CD4-positive, alpha-beta memory T cell (primary cell): ENCODE measurements at regions not wholly inside any gene's neighbourhood (a gene's known extent, or its start where the extent isn't known, plus 50 kb on each side); places are given as distances from the start of the nearest gene placed in this dataset.

Source experiments
- CTCF ChIA-PET: fragments of 350-600 bp; sonication (Branson Sonifier 250); formaldehyde crosslinking; loops from one replicate; lab custom pipeline; 2021; ENCODE audit warnings: inconsistent platforms; ENCODE audit not compliant: partially characterized antibody; lab: Charles Lee
- POLR2A ChIA-PET: fragments of 350-600 bp; sonication (Branson Sonifier 250); formaldehyde crosslinking; loops from one replicate; lab custom pipeline; 2021; ENCODE audit not compliant: partially characterized antibody; lab: Charles Lee
- DNase-seq, 5 donors: peaks; one replicate each; pipeline versions ENCODE4 v3.0.0 to v3.0.0-alpha.2; 2020 to 2022; ENCODE audit warnings: mixed read lengths in 1 of 5
- H3K27ac ChIP-seq: one replicate; pipeline ENCODE4 v1.7.0; 2013; ENCODE audit warnings: low read depth, low read length
- H3K27me3 ChIP-seq: 2 replicates; pipeline ENCODE4 v1.7.0; 2013; ENCODE audit warnings: mild to moderate bottlenecking, low read length, moderate library complexity; ENCODE audit not compliant: insufficient read depth
- H3K36me3 ChIP-seq: 2 replicates; pipeline ENCODE4 v1.7.0; 2013; ENCODE audit warnings: mild to moderate bottlenecking, low read length, moderate library complexity; ENCODE audit not compliant: insufficient read depth
- H3K4me1 ChIP-seq: 2 replicates; pipeline ENCODE4 v1.7.0; 2013; ENCODE audit warnings: mild to moderate bottlenecking, low read length, moderate library complexity; ENCODE audit not compliant: insufficient read depth
- H3K4me3 ChIP-seq, 2 donors: one replicate each; pipeline ENCODE4 v1.7.0; 2013; ENCODE audit warnings: low read length in 2 of 2, mild to moderate bottlenecking in 1 of 2
- H3K9me3 ChIP-seq, 2 donors: one replicate each; pipeline ENCODE4 v1.7.0; 2013; ENCODE audit warnings: low read length in 2 of 2, control low read depth in 1 of 2; ENCODE audit not compliant: control insufficient read depth in 1 of 2
- H3K27ac Mint-ChIP-seq, 7 donors: one replicate each; pipeline ENCODE4 v1.8.0; 2020 to 2021; ENCODE audit warnings: mixed read lengths in 7 of 7, mild to moderate bottlenecking in 6 of 7, inconsistent platforms in 3 of 7, moderate library complexity in 3 of 7
- H3K27me3 Mint-ChIP-seq, 2 donors: one replicate each; pipeline ENCODE4 v1.8.0; 2020 to 2021; ENCODE audit warnings: mixed read lengths in 2 of 2
- H3K36me3 Mint-ChIP-seq, 2 donors: one replicate each; pipeline ENCODE4 v1.8.0; 2020 to 2021; ENCODE audit warnings: mixed read lengths in 2 of 2, inconsistent platforms in 1 of 2, mild to moderate bottlenecking in 1 of 2
- H3K4me1 Mint-ChIP-seq, 4 donors: one replicate each; pipeline ENCODE4 v1.8.0; 2020 to 2021; ENCODE audit warnings: mixed read lengths in 4 of 4, mild to moderate bottlenecking in 1 of 4
- H3K4me3 Mint-ChIP-seq, 8 donors: one replicate each; pipeline ENCODE4 v1.8.0; 2020 to 2021; ENCODE audit warnings: mixed read lengths in 8 of 8, mild to moderate bottlenecking in 7 of 8, moderate library complexity in 6 of 8, inconsistent platforms in 3 of 8
- H3K9me3 Mint-ChIP-seq, 8 donors: one replicate each; pipeline ENCODE4 v1.8.0; 2020 to 2021; ENCODE audit warnings: mixed read lengths in 8 of 8, mild to moderate bottlenecking in 5 of 8, inconsistent platforms in 3 of 8, moderate library complexity in 1 of 8
- intact Hi-C: fragments of 100-400 bp; cut with micrococcal nuclease; formaldehyde crosslinking; loops from one replicate; pipeline ENCODE4 v1.15.1; 2023

- intact Hi-C loops = no loop called here
- peaks cover 0 to 9% (median 4%) of the 10 kb centered on the region in 8 donors for H3K9me3 Mint-ChIP-seq
- H3K27me3 Mint-ChIP-seq = peaks cover 15 to 19% of the 10 kb centered on the region in 2 donors
- no peak for DNase-seq
- no peaks in the 10 kb centered on the region for H3K36me3 ChIP-seq
- H3K4me3 Mint-ChIP-seq = no peak overlapping the region
- ChIA-PET POLR2A (no interaction called here), CTCF (no interaction called here)
- H3K36me3 Mint-ChIP-seq = peaks cover 0 to 3% of the 10 kb centered on the region in 2 donors
- no peak overlapping the region for H3K27ac Mint-ChIP-seq
- no peaks in the 10 kb centered on the region for H3K4me1 ChIP-seq
- H3K4me1 Mint-ChIP-seq = no peaks in the 10 kb centered on the region
- H3K9me3 ChIP-seq = no peaks in the 10 kb centered on the region
- H3K27me3 ChIP-seq = peaks cover 3% of the 10 kb centered on the region
- H3K4me3 ChIP-seq = no peak overlapping the region
- no peak overlapping the region for H3K27ac ChIP-seq
Observed at GRCh38 chr6:27112974-27113373, 134.5 kb upstream of the PRSS16 start.

DNA sequence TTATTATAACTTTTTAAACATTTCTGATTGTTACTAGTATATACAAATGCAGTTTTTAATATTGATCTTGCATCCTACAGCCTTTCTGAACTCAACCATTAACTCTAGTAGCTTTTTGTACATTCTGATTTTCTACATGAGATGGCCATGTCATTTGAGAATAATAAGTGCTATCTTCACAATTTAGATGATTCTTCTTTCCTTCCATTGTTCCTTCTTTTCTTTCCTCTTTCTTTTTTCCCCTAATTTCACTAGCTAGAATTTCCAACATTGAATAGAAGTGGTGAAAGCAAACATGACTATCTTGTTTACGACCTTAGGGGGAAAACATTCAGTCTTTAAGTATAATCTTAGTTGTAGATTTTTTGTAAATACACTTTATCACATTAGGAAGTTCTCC, 128.2 kb upstream of the PRSS16 start:
- no peaks in the 10 kb centered on the region for H3K9me3 ChIP-seq
- no peak overlapping the region for H3K27ac ChIP-seq
- no peak overlapping the region for H3K4me3 ChIP-seq
- H3K4me1 Mint-ChIP-seq = peaks cover 5 to 9% (median 6%) of the 10 kb centered on the region in 4 donors
- CTCF ChIA-PET = no interaction called here
- H3K27me3 Mint-ChIP-seq = peaks cover 0 to 6% of the 10 kb centered on the region in 2 donors
- H3K27ac Mint-ChIP-seq = no peak overlapping the region
- H3K4me1 ChIP-seq = peaks cover 10% of the 10 kb centered on the region
- no peak overlapping the region for H3K4me3 Mint-ChIP-seq
- no peaks in the 10 kb centered on the region for H3K36me3 Mint-ChIP-seq
- POLR2A ChIA-PET = no interaction called here
- DNase-seq = no peak
- H3K36me3 ChIP-seq = no peaks in the 10 kb centered on the region
- H3K27me3 ChIP-seq = no peaks in the 10 kb centered on the region
- H3K9me3 Mint-ChIP-seq = peaks cover 0 to 3% (median 0%) of the 10 kb centered on the region in 8 donors
- intact Hi-C loops = no loop called here

DNA sequence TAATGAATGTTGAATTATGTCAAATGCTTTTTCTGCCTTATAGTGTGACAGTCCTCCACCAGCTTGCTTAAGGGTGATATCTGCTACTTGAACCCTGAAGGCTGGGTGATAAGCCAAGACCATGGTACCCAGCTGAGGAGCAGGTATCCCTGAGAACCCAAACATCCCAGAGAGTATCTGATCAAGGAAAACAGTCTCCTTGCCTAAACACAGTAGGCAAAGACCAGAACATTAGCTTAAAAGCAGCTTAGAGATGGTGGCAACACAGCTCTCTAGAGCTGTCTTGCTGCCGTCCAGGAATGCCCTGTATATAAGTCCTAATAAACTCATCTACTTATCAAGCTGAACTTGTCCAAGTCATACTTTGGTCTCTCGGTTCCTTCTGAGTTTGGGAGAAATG, 127.7 kb upstream of the PRSS16 start:
- no peaks in the 10 kb centered on the region for H3K27me3 ChIP-seq
- H3K4me3 Mint-ChIP-seq = no peak overlapping the region
- no peak overlapping the region for H3K27ac Mint-ChIP-seq
- peaks cover 0 to 2% of the 10 kb centered on the region in 2 donors for H3K27me3 Mint-ChIP-seq
- H3K4me1 ChIP-seq = peaks cover 10% of the 10 kb centered on the region
- H3K36me3 Mint-ChIP-seq = no peaks in the 10 kb centered on the region
- H3K4me3 ChIP-seq = no peak overlapping the region
- H3K9me3 Mint-ChIP-seq = peaks cover 0 to 3% (median 0%) of the 10 kb centered on the region in 8 donors
- no peaks in the 10 kb centered on the region for H3K9me3 ChIP-seq
- no peak for DNase-seq
- ChIA-PET POLR2A (no interaction called here), CTCF (no interaction called here)
- intact Hi-C loops = no loop called here
- H3K4me1 Mint-ChIP-seq = peaks cover 5 to 9% (median 6%) of the 10 kb centered on the region in 4 donors
- H3K36me3 ChIP-seq = no peaks in the 10 kb centered on the region
- no peak overlapping the region for H3K27ac ChIP-seq

DNA sequence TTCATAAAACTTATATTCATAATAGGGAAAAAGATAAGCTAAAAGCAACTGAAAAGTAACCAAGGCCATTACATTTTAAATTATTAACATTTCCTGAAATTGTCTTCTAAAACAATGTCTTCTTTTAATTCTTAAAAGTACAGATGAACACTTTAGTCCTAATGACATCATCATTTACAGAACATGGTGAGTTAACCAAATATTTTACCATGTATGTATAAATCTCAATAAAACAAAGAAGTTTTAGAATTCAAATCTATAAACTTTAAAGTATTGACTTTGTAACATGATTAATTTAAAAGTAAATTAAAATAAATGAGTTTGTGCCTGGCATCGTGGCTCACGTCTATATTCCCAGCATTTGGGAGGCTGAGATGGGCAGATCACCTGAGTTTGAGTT, 125.9 kb upstream of the PRSS16 start:
- Mint-ChIP-seq H3K27me3 (no peaks in the 10 kb centered on the region), H3K36me3 (no peaks in the 10 kb centered on the region), H3K27ac (no peak overlapping the region), H3K9me3 (peaks cover 0 to 3% (median 0%) of the 10 kb centered on the region in 8 donors), H3K4me3 (peak overlapping the region in 2 of 8 donors; percentile 16 to 48), H3K4me1 (peaks cover 10 to 15% (median 11%) of the 10 kb centered on the region in 4 donors)
- intact Hi-C loops = no loop called here
- DNase-seq = no peak
- CTCF ChIA-PET = interaction anchor here (0.8 to 1.6 kb wide), 3 partner anchors 11 to 40 kb away, joined by 3 to 4 read pairs (median 4); no protein-coding TSS in a partner anchor
- Histone ChIP-seq H3K27ac (no peak overlapping the region), H3K4me3 (no peak overlapping the region), H3K36me3 (no peaks in the 10 kb centered on the region), H3K9me3 (no peaks in the 10 kb centered on the region), H3K4me1 (peaks cover 16% of the 10 kb centered on the region), H3K27me3 (no peaks in the 10 kb centered on the region)
- POLR2A ChIA-PET = interaction anchor here (1.0 to 2.5 kb wide), 3 partner anchors 11 to 769 kb away, joined by 3 to 12 read pairs (median 3); a partner anchor contains a TSS

DNA sequence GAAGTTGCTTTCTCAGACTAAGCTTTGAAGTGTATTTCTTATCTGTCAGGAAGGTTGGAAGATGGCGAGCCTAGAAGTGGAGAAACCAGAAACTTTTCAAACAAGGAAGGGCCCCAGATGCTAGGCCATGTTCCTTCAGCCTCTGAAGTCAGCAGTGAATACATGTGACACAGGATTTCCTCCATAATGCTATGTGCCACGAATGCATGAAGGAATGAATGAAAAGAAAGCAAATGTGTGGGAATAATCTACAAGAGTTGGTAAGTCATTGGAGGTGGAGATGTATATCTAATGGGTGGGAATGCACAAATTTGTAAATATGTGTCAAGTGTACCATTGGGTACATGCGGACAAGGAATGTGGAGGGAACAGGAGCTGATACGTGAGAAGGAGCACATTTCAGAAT, 123.2 kb upstream of the PRSS16 start:
- POLR2A ChIA-PET = interaction anchor here (0.8 to 12.2 kb wide), 3 partner anchors 8 to 35 kb away, joined by 3 to 863 read pairs (median 3); a partner anchor contains a TSS
- Mint-ChIP-seq H3K36me3 (no peaks in the 10 kb centered on the region), H3K4me3 (no peak overlapping the region)

GRCh38 chr6:27126046-27126814, 121.3 kb upstream of the PRSS16 start:
- H3K27ac Mint-ChIP-seq = peak overlapping the region; percentile 79 to 91 (median 89)
- H3K36me3 Mint-ChIP-seq = no peaks in the 10 kb centered on the region
- Histone ChIP-seq H3K27me3 (no peaks in the 10 kb centered on the region), H3K4me1 (peaks cover 14% of the 10 kb centered on the region), H3K27ac (peak overlapping the region; percentile 37), H3K9me3 (no peaks in the 10 kb centered on the region), H3K36me3 (no peaks in the 10 kb centered on the region), H3K4me3 (peak overlapping the region; percentile 13 to 34)
- H3K27me3 Mint-ChIP-seq = no peaks in the 10 kb centered on the region
- DNase-seq = no peak
- peaks cover 13 to 16% (median 15%) of the 10 kb centered on the region in 4 donors for H3K4me1 Mint-ChIP-seq
- no peaks in the 10 kb centered on the region for H3K9me3 Mint-ChIP-seq
- ChIA-PET CTCF (interaction anchor here (0.9 to 3.8 kb wide), 23 partner anchors 8 to 1739 kb away, joined by 3 to 46 read pairs (median 7); partner anchors contain the start of gene ZNF184), POLR2A (interaction anchor here (1.0 to 12.2 kb wide), 12 partner anchors 14 to 1769 kb away, joined by 3 to 863 read pairs (median 7); a partner anchor contains a TSS)
- peak overlapping the region; percentile 71 to 87 (median 80) for H3K4me3 Mint-ChIP-seq
- intact Hi-C loops = no loop called here

More for the DNA sequence above, 123.2 kb upstream of the PRSS16 start:
- Histone ChIP-seq H3K9me3 (no peaks in the 10 kb centered on the region), H3K27ac (no peak overlapping the region), H3K4me1 (peaks cover 18% of the 10 kb centered on the region), H3K36me3 (no peaks in the 10 kb centered on the region), H3K27me3 (no peaks in the 10 kb centered on the region), H3K4me3 (no peak overlapping the region)
- CTCF ChIA-PET = interaction anchor here (0.9 to 2.1 kb wide), 3 partner anchors 23 to 683 kb away, joined by 3 to 7 read pairs (median 4); a partner anchor contains a TSS
- Mint-ChIP-seq H3K27ac (peak overlapping the region in 1 of 7 donors; percentile 46), H3K27me3 (no peaks in the 10 kb centered on the region), H3K4me1 (peaks cover 17 to 25% (median 20%) of the 10 kb centered on the region in 4 donors), H3K9me3 (no peaks in the 10 kb centered on the region)
- intact Hi-C loops = no loop called here
- DNase-seq = no peak
